Activated CD4-positive, alpha-beta T cell treated with anti-CD3 and anti-CD28 coated beads for 1 hour (primary cell): ENCODE measurements at regions not wholly inside any gene's neighbourhood (a gene's known extent, or its start where the extent isn't known, plus 50 kb on each side); places are given as distances from the start of the nearest gene placed in this dataset.

Source experiments
- DNase-seq: peaks from one replicate; pipeline ENCODE4 v3.0.0-alpha.2; 2020

GRCh38 chr13:97112446-97113152 lies 109.5 kb upstream of the MBNL2 start:
- DNase-seq = no peak

- DNase-seq = no peak
Measured at GRCh38 chr13:97113231-97114001, 108.7 kb upstream of the MBNL2 start.

- DNase-seq = no peak
Measured at GRCh38 chr13:97114651-97115050, 107.5 kb upstream of the MBNL2 start.

- DNase-seq = no peak
Measured at GRCh38 chr13:97116754-97117153, 105.4 kb upstream of the MBNL2 start.

DNA sequence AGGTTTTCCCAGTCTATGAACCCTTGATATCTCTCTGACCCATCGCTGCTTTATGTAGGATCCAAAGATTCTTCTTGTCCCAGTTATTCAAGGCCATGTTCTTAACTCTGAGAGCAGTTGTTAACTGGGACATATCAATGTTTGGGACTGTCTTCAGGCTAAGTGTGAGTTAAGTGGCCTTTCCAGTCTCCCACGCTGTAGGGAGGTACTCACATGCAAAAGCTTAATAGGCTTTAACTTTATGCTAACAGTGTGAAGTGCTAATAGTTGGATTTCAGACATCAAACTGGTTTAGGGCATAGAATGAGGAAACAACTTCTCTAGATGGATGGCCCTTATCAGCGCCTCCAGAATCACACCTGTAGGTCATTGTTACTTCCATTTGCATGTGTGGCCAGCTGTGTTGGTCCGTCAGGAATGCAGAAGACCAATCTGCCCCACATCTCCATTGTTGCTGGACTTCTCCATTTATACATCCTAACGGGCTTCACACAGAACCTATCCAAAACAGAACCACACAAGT lies 104.7 kb upstream of the MBNL2 start:
- DNase-seq = no peak

- DNase-seq = no peak
Measured at GRCh38 chr13:97119943-97120342, 102.2 kb upstream of the MBNL2 start.

DNA sequence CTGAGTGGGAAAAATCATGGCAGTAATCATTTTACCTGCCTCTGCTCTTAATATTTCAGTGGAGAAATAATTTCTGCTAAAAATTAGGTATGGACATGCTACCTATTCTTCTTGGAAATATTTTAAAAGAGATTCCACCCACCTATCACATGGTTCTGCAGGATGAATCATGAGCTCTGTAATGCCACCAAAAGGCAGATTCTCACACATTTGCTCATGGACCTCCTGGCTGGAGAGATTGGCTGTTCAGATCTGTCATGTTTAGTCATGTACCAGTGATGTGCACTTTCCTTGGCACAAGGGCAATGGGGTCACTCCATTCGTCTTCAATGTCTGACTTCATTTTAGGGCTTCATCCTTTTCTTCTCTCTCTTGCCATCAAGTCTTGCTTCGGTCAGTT lies 101.8 kb upstream of the MBNL2 start:
- no peak for DNase-seq

- no peak for DNase-seq
Measured at GRCh38 chr13:97120976-97121375, 101.2 kb upstream of the MBNL2 start.

DNA sequence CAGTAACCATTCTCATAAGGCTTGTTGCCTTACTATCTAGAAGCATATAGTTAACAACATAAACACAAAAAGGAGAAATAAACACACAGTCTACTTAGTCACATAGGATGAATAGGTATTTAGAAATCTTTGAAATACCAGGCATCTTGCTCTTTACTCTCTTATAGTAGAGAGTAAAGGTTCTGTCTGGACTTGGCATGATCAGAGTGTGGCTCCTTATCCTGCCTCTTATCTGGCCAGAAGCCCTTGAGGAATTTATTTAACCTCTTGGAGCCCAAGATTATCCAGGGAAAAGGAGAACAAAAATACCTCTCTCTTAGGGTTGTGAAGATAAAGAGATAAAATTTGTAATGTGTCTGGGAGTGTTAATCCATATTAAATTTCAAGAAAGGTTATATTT lies 100.2 kb upstream of the MBNL2 start:
- DNase-seq = no peak

- no peak for DNase-seq
Measured at GRCh38 chr13:97122381-97122996, 99.6 kb upstream of the MBNL2 start.

GRCh38 chr13:97124206-97124605 lies 97.9 kb upstream of the MBNL2 start:
- DNase-seq = no peak

DNA sequence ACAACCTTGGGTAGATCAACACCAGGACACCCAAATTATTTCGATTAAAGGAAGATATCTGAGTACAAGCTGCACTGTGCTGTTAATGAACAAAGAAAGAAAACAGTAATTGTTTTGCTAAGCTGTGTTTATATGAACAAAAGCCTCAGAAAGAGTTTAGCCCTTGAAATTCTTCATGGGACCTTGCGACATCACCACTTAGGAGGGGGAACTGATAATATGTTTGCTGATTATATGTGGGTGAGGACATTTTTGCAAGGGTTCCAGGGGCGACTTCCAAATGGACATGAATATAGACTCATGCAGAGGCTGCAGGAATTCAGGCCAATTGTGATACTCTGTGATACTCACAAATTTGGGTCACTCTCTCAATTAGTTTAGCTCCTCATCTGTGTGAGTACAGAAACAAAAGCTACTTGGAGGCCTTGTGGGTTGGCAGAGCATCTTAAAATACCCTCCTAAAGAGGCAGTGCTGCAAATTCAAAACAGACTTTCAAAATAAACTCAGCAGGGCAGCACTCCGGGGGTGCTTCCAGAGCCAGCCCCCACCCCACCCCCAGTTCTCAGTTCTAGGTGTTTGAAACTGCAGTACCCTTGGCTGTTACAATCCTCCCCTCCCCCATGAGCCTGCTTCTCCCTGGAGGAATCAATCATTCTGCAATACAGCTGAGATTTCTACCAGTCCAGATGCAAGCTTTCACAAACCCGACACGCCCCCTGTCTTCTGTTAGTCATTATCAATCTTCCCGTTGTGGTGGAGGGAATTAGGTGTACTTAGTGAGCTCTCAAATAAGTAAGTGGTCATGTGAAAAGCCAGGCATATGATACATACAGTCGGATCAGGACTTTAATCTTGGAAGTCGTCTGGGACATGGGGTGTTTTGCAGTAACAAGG lies 97.0 kb upstream of the MBNL2 start:
- no peak for DNase-seq

DNA sequence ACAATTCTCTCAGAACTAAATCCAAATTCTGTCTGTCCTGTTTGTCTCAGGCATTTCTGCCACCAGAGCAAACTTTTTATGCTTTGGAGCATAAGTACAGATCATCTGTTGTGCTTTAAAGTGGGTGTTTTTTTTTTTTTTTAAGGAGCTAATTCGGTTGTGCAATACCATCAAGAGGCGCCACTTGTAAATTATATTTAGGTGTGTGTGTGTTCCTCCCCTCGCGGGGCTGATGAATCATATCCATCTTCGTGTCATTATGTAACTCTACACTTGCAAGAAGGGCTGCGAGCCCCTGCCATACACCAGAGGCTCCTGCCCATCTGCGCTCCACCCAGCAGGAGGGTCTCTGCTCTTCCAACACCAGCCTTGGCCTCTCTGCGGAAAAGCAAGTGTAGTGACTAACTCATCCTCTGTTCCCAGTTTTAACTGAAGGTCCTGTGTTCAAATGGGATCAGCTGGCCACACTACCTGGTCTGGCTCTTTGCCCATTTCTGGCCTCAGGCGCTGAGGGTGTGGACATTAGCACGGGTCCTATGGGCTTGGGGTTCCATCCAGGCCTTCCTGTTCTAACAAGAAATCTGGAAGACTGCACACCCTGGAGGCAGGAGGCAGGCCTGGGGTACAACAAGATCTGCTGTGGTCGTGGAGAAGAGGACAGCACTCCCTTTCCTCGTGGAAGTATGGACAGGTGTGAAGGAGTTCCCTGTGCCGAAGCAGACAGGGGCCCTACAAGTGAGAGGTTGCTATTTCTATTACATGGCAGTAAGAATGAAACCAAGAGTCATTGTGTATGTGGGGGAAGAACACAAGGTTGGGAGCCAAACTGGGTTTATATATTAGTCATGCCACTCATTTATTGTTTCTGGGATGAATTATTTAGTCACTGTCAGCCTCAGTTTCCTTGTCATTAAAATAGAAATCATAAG lies 96.1 kb upstream of the MBNL2 start:
- DNase-seq = no peak

GRCh38 chr13:97127842-97128241 lies 94.3 kb upstream of the MBNL2 start:
- DNase-seq = no peak

- no peak for DNase-seq
Measured at GRCh38 chr13:97130190-97130589, 91.9 kb upstream of the MBNL2 start.

DNA sequence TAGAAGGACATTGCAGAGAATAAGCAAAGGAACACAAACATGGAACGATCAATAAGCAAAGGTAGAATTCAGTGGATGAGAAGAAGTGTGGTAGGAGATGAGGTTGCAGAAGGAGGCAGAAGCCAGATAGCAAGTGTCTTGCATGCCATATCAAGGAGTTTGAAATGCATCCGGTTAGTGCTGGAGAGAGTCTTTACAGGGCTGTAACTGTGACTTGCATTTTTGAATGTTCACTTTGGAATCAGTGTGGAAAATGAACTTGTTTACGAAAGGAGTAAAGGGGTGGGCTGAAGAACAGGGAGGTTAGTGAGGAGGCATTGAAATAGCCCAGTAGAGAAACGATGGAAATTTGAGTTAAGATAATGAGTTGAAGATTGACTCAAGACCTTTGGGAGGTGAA lies 90.7 kb upstream of the MBNL2 start:
- no peak for DNase-seq

DNA sequence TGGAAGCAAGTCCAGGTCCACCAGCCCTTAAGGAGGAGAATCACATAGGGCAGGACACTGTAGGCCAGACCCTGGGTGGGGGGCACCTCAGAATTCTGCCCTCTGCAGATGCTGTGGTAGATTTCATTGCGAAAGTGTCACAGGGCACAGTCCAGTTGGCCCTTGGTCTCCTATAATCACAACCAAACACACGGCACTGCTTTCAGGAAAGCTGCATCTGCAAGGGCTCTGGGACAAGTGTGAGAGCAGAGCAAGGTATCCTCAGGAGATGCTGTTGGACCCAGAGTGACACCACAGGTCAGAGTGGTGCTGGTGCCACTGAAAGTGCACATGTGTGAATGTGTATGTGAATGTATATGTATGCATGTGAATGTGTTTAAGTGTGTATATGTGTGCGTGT lies 88.6 kb upstream of the MBNL2 start:
- no peak for DNase-seq

GRCh38 chr13:97133955-97134354 lies 88.2 kb upstream of the MBNL2 start:
- no peak for DNase-seq

DNA sequence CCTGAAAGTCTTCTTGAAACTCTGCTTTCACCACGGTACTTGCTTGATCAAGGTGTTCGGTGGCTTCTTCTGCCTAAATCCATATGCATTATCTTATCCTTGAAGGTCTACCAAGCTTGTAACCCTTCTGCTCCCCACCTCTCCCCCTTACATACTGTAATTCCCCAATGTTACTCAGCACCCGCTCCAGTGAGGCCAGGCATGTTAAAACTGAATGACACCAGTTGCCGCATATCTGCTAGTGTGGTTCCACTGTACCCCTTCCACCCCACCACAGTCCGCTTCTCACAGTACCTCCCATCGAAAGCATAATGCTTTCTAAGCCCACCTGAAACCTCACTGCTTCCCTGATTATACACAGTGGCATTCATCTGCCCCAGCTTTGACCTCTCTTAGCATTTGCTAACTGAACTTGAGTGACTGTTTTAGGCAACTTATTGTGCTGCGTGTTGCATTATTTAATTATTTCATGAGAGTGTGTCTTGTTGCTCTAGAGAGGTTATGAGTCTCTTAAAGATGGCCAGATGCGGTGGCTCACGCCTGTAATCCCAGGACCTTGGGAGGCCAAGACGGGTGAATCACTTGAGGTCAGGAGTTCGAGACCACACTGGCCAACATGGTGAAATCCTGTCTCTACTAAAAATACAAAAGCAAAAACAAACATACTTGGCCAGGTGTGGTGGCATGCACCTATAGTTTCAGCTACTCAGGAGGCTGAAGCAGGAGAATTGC lies 87.6 kb upstream of the MBNL2 start:
- no peak for DNase-seq

DNA sequence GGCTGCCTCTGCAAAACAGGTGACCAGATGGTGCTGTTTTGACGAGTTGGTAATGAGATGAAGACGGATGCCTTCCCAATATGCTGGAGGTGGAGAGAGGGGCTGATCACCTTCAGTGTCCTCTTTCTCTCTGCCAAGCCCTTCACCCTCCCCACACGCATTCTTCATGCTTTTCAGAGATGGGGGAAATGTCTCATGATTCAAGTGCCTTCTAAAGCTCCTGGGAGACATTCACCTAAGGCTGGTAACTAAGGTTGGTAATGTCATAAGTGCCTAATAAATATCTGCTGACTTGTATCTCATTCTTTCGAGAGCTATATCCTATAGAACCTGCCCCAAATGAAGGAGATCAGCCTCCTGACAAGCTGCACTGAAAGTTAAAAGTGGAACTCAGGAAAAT lies 86.2 kb upstream of the MBNL2 start:
- no peak for DNase-seq

DNA sequence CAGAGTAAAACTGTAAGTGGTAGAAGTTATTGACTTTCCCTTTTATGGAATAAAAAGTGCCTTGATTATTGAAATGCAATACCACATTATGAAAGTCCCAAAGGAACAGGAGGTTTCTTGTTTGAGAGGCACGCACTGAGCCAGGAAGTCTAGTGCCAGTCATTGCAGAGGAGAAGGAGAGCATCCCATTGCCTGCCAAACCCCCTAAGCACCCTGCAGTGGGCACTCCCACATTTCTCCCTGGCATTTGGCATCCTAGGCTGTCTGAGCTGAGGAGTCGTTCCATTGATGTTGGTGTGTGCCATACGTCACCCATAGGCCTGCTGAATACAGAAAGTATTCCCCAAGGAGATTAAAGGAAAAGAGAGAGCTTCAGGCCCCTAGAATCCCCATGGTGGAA lies 85.7 kb upstream of the MBNL2 start:
- no peak for DNase-seq
